ENCODE measurements at regions not wholly inside any gene's neighbourhood (a gene's known extent, or its start where the extent isn't known, plus 50 kb on each side); places are given as distances from the start of the nearest gene placed in this dataset.
"Not testable (repeated sequence)": the region's sequence is repeated elsewhere in the genome, so short reads cannot be mapped to it uniquely, and the experiment has no call there.

DNA sequence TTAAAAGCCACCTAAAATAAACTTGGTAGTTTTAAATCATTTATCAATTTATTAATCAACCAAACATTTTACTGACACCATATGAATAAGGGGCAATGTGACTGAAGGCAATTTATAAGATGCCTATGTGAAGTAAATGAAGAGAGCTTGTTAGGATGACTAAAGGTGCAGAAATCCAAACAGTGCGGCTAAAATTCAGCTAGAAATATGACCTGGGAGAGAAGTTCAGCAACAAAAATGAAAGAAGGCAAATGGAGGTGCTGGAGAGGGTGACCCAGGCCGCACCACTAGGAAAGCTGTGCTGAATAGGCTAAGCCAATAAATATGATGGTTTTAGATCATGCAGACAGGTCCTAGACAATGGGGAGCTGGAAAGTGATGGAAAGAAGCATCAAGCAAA is 403.7 kb downstream of the BTG1 start:
- DNase-seq (ENCODE audit: low read depth in 2 of 2): no peak

GRCh38 chr12:91733846-91734245 is 411.8 kb downstream of the BTG1 start:
- DNase-seq (ENCODE audit: low read depth in 2 of 2): not testable (repeated sequence)

- DNase-seq (ENCODE audit: low read depth in 2 of 2): no peak
These were observed 413.6 kb downstream of the BTG1 start for GRCh38 chr12:91732086-91732485.

GRCh38 chr12:91729543-91729942 is 416.1 kb downstream of the BTG1 start:
- no peak for DNase-seq (ENCODE audit: low read depth in 2 of 2)

DNA sequence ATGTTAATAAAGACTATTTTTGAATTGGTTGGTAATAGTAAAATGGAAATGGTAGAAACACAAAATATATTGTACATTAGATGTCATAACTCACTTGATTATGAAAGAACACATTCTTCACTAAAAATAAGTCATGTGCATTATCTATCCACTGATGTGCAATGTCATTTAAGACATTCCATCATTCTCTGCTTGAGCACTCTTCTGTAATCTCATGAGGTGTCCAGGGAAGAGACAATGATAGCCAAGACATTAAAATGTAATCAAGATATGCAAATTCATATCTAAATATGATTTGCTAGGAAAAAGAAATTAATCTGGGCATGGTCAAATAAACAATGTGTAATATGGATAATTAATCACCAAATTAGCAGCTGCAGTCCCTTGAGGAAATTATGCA is 422.5 kb downstream of the BTG1 start:
- no peak for DNase-seq (ENCODE audit: low read depth in 2 of 2)

DNA sequence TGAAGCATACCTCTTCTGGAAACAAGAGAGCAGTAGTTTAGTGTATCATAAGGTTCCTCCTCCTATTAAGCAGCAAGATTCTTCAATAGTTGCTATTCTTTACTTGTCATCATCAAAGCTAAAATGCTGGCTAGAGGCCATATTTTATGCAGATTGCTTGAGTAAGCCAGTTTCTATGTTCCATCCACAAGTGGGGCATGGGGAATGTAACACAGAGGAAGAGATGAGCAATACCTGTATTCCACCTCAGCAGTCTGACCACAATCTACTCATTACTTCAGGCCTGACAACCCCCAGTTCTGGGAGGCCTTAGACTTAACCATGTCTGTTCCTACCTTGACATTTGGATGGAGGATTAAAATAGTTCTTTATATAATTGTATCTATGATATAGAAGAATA is 423.6 kb downstream of the BTG1 start:
- no peak for DNase-seq (ENCODE audit: low read depth in 2 of 2)

GRCh38 chr12:91721023-91721422 is 424.6 kb downstream of the BTG1 start:
- no peak for DNase-seq (ENCODE audit: low read depth in 2 of 2)

GRCh38 chr12:91718326-91718725 is 427.3 kb downstream of the BTG1 start:
- DNase-seq (ENCODE audit: low read depth in 2 of 2): no peak

- no peak for DNase-seq (ENCODE audit: low read depth in 2 of 2)
These were observed 427.8 kb downstream of the BTG1 start for GRCh38 chr12:91717804-91718203.

DNA sequence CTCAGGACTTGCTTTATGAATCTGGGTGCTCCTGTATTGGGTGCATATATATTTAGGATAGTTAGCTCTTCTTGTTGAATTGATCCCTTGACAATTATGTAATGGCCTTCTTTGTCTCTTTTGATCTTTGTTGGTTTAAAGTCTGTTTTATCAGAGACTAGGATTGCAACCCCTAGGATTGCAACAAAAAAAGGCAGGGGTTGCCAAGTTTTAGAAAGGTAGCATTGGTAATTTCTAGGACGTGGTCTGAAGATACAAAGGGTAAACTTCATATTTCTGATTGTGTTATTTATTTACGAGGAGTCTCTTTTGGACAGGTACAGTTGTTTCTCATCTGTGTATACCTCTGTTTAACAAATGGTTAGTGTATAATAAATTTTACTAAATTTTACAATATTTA is 433.7 kb downstream of the BTG1 start:
- DNase-seq (ENCODE audit: low read depth in 2 of 2): not testable (repeated sequence)

DNA sequence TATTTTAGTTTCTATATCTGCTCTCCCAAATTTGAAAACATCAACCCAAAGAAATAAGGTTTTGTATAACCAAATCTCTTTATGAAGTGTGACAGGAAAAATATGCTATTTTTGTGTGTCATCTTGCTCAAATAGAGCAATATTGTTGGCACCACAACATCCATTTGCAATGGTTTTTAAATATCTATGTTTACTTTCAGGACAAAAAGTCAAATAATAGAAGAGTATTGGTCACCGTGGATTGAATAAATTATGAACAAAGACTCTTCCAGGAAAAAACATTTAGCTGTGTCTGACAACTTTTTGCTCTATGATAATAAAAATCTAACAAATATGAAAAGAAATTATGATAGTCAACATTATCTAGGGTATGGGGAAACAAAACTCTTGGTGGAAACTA is 439.2 kb downstream of the BTG1 start:
- no peak for DNase-seq (ENCODE audit: low read depth in 2 of 2)

DNA sequence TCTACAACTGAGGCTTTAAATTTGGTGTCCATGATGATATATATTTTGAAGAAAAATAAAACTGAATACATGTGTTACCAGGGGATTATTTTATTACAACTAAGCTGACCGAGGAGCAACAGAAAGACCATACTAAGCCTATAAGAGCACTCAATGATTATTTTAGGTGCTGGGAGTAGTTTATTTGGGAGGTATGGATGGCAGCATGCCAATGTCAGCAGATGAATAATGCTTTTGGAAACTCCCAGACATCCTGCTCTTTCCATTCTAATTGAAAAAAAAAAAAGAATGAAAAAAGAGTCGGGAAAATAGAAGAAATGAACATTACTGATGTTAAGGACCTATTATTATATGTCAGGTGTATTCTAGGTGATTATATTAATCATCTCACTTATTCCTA is 441.2 kb downstream of the BTG1 start:
- DNase-seq (ENCODE audit: low read depth in 2 of 2): no peak

DNA sequence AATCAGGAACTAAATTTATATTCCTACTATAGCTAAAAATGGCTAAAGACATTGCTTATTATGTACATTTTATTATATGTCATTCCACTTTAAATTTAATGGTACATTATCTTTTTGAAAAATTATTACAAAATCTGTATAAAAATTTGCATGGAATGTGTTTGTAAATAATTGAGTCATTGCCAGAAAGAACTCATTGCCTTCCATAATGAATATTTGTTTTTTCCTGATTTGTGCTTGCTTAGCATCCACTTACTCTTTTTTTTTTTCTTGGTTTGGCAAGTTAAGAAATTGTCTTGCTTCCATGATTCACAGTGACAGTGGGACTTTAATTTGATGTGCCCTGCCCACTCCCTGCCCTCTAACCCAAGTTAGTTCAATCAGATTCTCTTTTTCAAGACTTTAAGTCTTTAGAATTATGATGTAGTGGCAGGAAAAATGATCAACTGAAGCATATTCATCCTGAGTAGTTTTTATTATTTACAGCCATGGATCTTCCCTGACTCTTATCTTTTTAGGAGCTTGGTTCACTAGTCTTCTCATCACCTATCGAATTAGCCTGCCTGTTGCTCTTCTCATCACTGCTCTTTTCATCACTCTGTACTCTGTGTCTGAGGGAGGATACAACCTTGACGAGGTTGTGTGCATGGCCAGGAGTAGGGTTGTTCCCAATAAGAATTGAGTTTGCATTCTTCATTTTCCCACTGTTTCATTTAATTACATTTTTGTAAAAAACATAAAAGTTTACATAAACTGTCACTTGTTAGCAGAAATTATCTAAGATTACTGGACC is 442.0 kb downstream of the BTG1 start:
- no peak for DNase-seq (ENCODE audit: low read depth in 2 of 2)

DNA sequence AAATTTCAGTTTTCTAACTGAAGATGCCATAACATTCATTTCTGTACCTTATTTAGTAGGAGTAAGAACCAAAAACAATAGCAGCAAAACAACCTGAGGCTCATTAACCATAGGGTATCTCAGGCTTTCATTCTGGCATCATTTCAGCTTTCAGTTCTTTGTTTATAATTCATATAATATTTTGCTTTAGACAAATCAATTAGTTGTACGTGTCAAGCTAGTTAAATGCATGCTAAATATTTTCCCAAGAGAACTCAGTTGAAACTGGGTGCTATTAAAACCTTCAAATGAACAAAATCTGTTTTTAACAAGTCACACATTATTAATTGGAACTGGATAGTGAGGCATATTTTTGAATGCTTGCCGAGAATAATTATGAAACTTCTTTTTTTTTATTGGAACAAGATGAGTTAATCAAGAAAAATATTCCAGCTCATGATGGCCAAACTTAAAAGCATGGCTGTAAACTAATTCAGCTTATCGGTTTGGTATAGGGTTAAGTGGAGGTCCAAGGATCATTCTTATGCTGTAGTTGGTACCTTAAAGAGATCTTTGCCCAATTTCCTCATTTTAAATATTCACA is 442.7 kb downstream of the BTG1 start:
- no peak for DNase-seq (ENCODE audit: low read depth in 2 of 2)

- DNase-seq (ENCODE audit: low read depth in 2 of 2): no peak
These were observed 449.7 kb downstream of the BTG1 start for GRCh38 chr12:91695964-91696363.

DNA sequence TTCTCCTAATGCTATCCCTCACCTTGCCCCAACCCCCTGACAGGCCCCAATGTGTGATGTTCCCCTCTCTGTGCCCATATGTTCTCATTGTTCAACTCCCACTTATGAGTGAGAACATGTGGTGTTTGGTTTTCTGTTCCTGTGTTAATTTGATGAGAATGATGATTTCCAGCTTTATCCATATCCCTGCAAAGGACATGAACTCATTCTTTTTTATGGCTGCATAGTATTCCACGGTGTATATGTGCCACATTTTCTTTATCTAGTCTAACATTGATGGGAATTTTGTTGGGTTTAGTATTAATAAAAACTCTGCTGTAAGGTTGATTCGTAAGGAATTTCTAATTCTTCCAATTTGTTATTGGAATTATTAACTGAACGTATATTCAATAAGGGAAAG is 450.2 kb downstream of the BTG1 start:
- DNase-seq (ENCODE audit: low read depth in 2 of 2): not testable (repeated sequence)

- DNase-seq (ENCODE audit: low read depth in 2 of 2): no peak
These were observed 455.1 kb downstream of the BTG1 start for GRCh38 chr12:91690531-91690930.

- DNase-seq (ENCODE audit: low read depth in 2 of 2): no peak
These were observed 458.3 kb downstream of the BTG1 start for GRCh38 chr12:91687052-91688017.

DNA sequence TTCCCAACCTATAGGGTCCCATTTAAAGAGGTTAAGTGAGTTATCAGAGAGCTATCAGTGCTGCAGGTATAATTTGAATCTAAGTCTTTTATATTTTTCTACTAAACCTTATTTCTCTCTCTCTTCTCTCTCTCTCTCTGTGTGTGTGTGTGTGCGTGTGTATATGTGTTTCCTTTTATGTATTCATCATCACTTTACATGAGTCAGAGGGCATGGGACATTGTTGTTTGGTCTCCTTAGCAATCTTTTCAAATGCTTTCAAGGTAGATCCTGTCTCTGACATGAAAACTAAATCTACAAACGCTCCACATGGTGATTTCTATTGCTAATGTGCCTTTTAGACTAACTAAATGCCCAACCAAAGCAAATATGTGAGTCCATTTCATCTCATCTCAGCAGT is 459.7 kb downstream of the BTG1 start:
- no peak for DNase-seq (ENCODE audit: low read depth in 2 of 2)

- DNase-seq (ENCODE audit: low read depth in 2 of 2): no peak
These were observed 463.9 kb downstream of the BTG1 start for GRCh38 chr12:91681751-91682150.

DNA sequence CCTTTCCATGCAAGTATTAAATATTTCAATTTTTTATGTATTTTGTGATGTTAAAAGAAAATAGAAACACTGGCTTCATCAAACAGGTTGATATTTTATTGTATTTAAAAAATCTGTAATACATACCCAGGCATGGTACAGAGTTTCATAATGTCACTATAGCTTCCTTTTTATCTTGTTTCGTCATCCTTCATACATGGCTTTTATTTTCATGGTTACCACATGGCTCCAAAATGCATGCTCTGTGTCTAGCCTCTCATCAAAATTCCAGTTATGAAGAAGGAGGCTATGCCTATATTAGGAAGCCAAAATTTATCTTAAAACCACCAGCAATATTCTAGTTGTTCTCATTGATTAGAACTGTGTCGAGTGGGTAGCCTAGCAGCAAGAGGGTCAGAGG is 464.8 kb downstream of the BTG1 start:
- no peak for DNase-seq (ENCODE audit: low read depth in 2 of 2)

- DNase-seq (ENCODE audit: low read depth in 2 of 2): no peak
These were observed 468.1 kb downstream of the BTG1 start for GRCh38 chr12:91677556-91677955.

DNA sequence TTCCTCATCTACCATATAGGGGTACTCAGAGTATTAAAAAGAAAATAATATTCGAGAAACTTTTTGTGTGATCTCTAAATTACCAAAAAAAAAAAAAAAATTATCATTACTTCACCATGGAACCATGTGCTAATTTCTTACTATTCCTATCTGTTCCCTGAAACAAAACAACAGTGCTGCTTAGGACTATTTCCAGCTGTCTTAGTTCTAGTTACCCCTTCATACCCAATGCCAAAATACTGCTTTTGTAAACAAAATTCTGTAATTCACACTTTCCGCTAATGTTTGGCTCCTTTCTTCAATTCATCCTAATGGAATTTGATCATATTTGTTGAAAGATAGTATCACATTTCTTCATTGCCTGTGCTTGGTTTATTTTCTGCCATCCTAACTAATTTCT is 470.2 kb downstream of the BTG1 start:
- DNase-seq (ENCODE audit: low read depth in 2 of 2): no peak

Data from stimulated activated CD8-positive, alpha-beta memory T cell treated with anti-CD3 and anti-CD28 coated beads, Interleukin-2, amount 100 ng/mL, for 48 hours (primary cell).